ENCODE measurements at regions not wholly inside any gene's neighbourhood (a gene's known extent, or its start where the extent isn't known, plus 50 kb on each side); places are given as distances from the start of the nearest gene placed in this dataset.

DNA sequence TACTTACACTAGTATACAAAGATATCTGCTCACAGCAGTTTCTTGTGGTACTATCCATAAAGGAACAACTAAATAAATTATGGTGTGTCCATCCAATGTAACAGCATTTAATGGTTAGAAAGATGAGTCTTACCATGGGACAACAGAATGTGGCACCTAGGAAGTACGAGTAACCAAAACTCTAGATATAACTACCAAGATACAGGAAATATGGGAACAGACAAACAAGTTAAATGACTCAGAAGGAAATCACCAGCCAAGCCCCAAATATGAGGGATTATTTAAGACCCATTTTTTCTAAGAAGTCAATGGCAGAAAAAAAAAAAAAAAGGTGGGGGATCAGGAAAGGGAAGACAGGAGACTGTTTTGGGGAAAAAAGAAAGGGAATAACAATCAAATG is 294.8 kb downstream of the PRELID2 start:
- ChIA-PET POLR2A (no interaction called here), CTCF (no interaction called here)
- Histone ChIP-seq H3K4me3 (ENCODE audit: low read depth, low read length) (no peak overlapping the region), H3K27ac (ENCODE audit: low read depth, low read length) (no peak overlapping the region), H3K27me3 (ENCODE audit: control insufficient read depth, insufficient read depth, low read length) (no peaks in the 10 kb centered on the region), H3K9me3 (ENCODE audit: control insufficient read depth, insufficient read depth, low read length) (no peaks in the 10 kb centered on the region)
- DNase-seq (ENCODE audit: low read depth, low spot score): no peak
- TF ChIP-seq CTCF (IDR thresholded peaks at IDR 0.05; ENCODE audit: low read depth, low read length): no peak

GRCh38 chr5:145539201-145539600 is 295.9 kb downstream of the PRELID2 start:
- Histone ChIP-seq H3K9me3 (ENCODE audit: control insufficient read depth, insufficient read depth, low read length) (no peaks in the 10 kb centered on the region), H3K4me3 (ENCODE audit: low read depth, low read length) (no peak overlapping the region), H3K27ac (ENCODE audit: low read depth, low read length) (no peak overlapping the region), H3K27me3 (ENCODE audit: control insufficient read depth, insufficient read depth, low read length) (no peaks in the 10 kb centered on the region)
- CTCF ChIA-PET: no interaction called here
- TF ChIP-seq CTCF (IDR thresholded peaks at IDR 0.05; ENCODE audit: low read depth, low read length): no peak
- POLR2A ChIA-PET: no interaction called here
- DNase-seq (ENCODE audit: low read depth, low spot score): no peak

DNA sequence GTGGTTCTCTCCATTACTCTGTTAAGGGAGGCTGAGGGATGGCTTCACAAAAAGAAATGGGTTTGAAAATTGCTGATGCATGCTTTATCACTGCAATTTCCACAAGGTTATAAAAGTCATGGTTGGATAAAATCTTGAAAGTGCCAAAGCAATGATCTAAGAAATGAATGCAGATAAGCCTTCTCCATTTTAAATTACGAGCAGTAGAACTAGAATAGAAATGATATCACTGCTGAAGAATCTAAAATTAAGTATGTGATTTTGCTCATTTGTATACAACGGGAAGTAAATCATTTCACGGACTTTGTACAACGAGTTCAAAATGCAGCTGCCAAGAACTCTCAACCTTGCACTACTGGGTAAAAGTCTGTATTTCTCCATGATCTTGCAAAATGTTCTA is 299.0 kb downstream of the PRELID2 start:
- no peak overlapping the region for H3K27ac ChIP-seq (ENCODE audit: low read depth, low read length)
- H3K9me3 ChIP-seq (ENCODE audit: control insufficient read depth, insufficient read depth, low read length): no peaks in the 10 kb centered on the region
- ChIA-PET POLR2A (no interaction called here), CTCF (no interaction called here)
- H3K27me3 ChIP-seq (ENCODE audit: control insufficient read depth, insufficient read depth, low read length): no peaks in the 10 kb centered on the region
- no peak overlapping the region for H3K4me3 ChIP-seq (ENCODE audit: low read depth, low read length)
- DNase-seq (ENCODE audit: low read depth, low spot score): no peak
- TF ChIP-seq CTCF (IDR thresholded peaks at IDR 0.05; ENCODE audit: low read depth, low read length): no peak

DNA sequence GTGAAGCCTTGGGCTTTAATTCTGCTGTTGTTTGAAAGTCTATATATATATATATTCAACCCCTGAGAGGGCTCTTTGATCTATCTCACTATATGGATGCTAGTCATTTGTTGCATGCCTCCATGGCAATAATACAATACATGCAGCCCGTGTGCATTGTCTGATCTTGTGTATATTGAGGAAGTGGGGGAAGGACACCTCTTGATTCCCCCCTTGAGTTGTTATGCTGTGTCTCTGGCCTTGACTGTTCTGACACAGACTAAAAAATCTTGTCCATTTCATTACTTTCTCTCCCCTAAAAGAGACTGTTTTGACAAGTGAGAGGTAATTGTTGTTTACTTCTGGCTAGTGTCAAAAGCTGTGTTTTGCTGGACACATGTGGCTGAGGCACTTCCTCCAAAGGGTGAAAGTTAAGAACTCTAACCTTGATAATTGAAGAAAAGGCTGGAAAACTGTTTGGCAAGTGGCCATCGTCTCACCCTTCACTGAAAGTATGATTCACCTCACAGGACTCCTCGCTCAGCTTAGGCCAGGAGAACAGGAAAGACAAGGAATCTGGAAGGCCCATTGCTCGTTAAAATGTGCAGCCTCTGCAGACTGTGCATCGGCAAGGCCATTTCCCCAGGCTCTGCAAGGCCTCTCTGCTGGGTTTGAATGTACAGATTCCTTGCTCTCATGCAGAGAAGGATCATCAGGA is 304.0 kb downstream of the PRELID2 start:
- TF ChIP-seq CTCF (IDR thresholded peaks at IDR 0.05; ENCODE audit: low read depth, low read length): no peak
- Histone ChIP-seq H3K9me3 (ENCODE audit: control insufficient read depth, insufficient read depth, low read length) (no peaks in the 10 kb centered on the region), H3K27ac (ENCODE audit: low read depth, low read length) (no peak overlapping the region), H3K27me3 (ENCODE audit: control insufficient read depth, insufficient read depth, low read length) (no peaks in the 10 kb centered on the region), H3K4me3 (ENCODE audit: low read depth, low read length) (no peak overlapping the region)
- CTCF ChIA-PET: interaction anchor here (0.5 kb wide), 1 partner anchor 507 kb away, joined by 4 read pairs; no protein-coding TSS in a partner anchor
- POLR2A ChIA-PET: no interaction called here
- DNase-seq (ENCODE audit: low read depth, low spot score): peak; percentile 47

GRCh38 chr5:145521523-145521922 is 313.6 kb downstream of the PRELID2 start:
- TF ChIP-seq CTCF (IDR thresholded peaks at IDR 0.05; ENCODE audit: low read depth, low read length): no peak
- DNase-seq (ENCODE audit: low read depth, low spot score): no peak
- Histone ChIP-seq H3K4me3 (ENCODE audit: low read depth, low read length) (no peak overlapping the region), H3K9me3 (ENCODE audit: control insufficient read depth, insufficient read depth, low read length) (no peaks in the 10 kb centered on the region), H3K27me3 (ENCODE audit: control insufficient read depth, insufficient read depth, low read length) (no peaks in the 10 kb centered on the region), H3K27ac (ENCODE audit: low read depth, low read length) (no peak overlapping the region)
- CTCF ChIA-PET: no interaction called here
- POLR2A ChIA-PET: no interaction called here

All from AG04450 (cell line).